BE2C (cell line): ENCODE measurements at regions not wholly inside any gene's neighbourhood (a gene's known extent, or its start where the extent isn't known, plus 50 kb on each side); places are given as distances from the start of the nearest gene placed in this dataset.

Experiments used
- DNase-seq: peaks from one replicate; pipeline ENCODE4 v3.0.0-alpha.2; 2020
- H3K27me3 ChIP-seq: fragments of 250-450 bp; sonication (Bioruptor Pico); 2 replicates; pipeline ENCODE4 v1.5.1; 2020; ENCODE audit warnings: mild to moderate bottlenecking
- H3K36me3 ChIP-seq: fragments of 250-450 bp; sonication (Bioruptor Pico); 2 replicates; pipeline ENCODE4 v1.5.1; 2020; ENCODE audit warnings: mild to moderate bottlenecking
- H3K4me1 ChIP-seq: fragments of 250-450 bp; sonication (Bioruptor Pico); 2 replicates; pipeline ENCODE4 v1.5.1; 2020
- H3K4me3 ChIP-seq: 2 replicates; pipeline ENCODE4 v1.5.1; 2011; ENCODE audit warnings: low read depth, low read length
- H3K9me3 ChIP-seq: fragments of 250-450 bp; sonication (Bioruptor Pico); 2 replicates; pipeline ENCODE4 v1.5.1; 2020
- TF ChIP-seq, protein P1 (sequence below): IDR thresholded peaks from 2 replicates; pipeline ENCODE4 v1.5.1; 2012; ENCODE audit warnings: mild to moderate bottlenecking, low read depth, low read length

DNA sequence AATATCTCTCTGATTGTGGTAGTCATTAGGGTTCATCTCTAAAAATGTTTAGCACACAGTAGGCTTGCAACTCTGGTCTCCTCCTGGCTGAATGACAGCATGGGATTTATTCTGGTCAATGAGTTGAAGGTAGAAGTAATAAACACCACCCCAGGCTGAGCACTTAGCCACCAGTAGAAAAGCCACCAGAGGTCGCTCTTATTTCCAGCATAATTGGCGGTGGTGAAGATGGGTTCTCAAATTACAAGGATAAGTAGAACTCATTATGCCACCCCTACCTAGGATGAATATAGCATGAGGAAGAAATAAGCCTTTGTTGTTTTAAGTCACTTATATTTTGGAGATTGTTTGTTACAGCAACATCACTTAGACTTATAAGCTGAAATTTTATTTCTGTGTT is 302.7 kb downstream of the GPM6A start:
- Histone ChIP-seq H3K4me3 (no peak overlapping the region), H3K27me3 (no peaks in the 10 kb centered on the region), H3K36me3 (no peaks in the 10 kb centered on the region), H3K4me1 (no peaks in the 10 kb centered on the region), H3K9me3 (no peaks in the 10 kb centered on the region; the same call in 1 of the 2 replicates)
- TF ChIP-seq, protein P1, sequence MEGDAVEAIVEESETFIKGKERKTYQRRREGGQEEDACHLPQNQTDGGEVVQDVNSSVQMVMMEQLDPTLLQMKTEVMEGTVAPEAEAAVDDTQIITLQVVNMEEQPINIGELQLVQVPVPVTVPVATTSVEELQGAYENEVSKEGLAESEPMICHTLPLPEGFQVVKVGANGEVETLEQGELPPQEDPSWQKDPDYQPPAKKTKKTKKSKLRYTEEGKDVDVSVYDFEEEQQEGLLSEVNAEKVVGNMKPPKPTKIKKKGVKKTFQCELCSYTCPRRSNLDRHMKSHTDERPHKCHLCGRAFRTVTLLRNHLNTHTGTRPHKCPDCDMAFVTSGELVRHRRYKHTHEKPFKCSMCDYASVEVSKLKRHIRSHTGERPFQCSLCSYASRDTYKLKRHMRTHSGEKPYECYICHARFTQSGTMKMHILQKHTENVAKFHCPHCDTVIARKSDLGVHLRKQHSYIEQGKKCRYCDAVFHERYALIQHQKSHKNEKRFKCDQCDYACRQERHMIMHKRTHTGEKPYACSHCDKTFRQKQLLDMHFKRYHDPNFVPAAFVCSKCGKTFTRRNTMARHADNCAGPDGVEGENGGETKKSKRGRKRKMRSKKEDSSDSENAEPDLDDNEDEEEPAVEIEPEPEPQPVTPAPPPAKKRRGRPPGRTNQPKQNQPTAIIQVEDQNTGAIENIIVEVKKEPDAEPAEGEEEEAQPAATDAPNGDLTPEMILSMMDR: peak; percentile 20; the same call in 1 of the 2 replicates
- no peak for DNase-seq

DNA sequence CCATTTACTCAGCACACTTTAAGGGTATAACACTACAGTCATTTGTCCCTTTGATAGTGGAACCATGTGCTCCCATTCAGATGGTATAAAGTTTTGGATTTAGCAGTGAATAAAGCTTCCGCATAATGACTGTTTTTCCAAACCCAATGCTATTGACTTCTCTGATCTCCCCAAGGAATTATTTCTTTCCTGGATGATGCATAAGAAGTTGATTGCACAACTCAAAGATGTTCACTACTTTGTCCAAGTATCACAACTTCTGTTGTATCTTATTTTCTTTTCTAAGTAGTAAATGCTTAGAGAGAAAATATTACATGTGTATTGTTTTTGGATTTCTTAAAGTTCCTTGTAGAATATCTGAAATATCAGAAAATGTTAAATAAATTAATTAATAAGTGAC is 300.2 kb downstream of the GPM6A start:
- H3K4me3 ChIP-seq: no peak overlapping the region
- DNase-seq: no peak
- TF ChIP-seq, protein P1: no peak
- no peaks in the 10 kb centered on the region for H3K4me1 ChIP-seq
- H3K27me3 ChIP-seq: no peaks in the 10 kb centered on the region
- no peaks in the 10 kb centered on the region; the same call in 1 of the 2 replicates for H3K9me3 ChIP-seq
- no peaks in the 10 kb centered on the region for H3K36me3 ChIP-seq

DNA sequence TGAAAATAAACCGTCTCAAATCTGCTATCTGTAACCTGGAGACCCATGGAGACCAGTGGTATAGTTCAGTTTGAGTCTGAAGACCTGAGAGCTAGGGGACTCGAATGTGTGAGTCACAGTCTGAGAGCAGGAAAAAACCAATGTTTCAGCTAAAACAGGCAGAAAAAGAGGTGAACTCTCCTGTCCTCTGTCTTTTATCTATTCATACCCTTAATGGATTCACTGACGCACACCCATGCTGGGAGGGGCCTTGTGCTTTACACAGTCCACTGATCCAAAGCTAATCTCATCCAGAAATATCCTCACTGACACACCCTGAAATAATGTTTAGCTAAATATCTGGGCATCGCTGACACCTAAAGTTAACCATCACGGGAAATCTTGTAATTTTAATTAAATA is 297.9 kb downstream of the GPM6A start:
- Histone ChIP-seq H3K4me3 (no peak overlapping the region), H3K36me3 (no peaks in the 10 kb centered on the region), H3K4me1 (no peaks in the 10 kb centered on the region), H3K27me3 (no peaks in the 10 kb centered on the region), H3K9me3 (no peaks in the 10 kb centered on the region)
- no peak for DNase-seq
- TF ChIP-seq, protein P1: no peak

DNA sequence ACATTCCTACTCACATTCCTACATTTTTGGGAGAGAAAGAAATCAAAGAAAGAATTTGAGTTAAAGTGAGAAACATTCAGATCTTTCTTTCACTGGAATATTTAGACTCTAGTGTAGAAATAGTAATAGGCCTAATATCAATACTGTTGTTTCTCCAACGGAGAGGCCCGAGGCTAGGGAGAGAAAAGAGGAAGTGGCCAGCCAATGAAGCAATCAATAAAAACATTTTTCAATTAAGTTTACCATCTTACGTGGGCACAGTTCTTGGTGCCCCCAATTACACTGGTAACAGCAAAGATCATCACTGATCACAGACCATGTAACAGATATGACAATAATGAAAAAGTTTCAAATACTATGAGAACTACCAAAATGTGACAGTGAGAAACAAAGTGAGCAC is 281.4 kb downstream of the GPM6A start:
- no peak overlapping the region for H3K4me3 ChIP-seq
- H3K27me3 ChIP-seq: no peaks in the 10 kb centered on the region
- H3K9me3 ChIP-seq: no peaks in the 10 kb centered on the region
- DNase-seq: no peak
- TF ChIP-seq, protein P1: no peak
- no peaks in the 10 kb centered on the region for H3K36me3 ChIP-seq
- no peaks in the 10 kb centered on the region for H3K4me1 ChIP-seq

DNA sequence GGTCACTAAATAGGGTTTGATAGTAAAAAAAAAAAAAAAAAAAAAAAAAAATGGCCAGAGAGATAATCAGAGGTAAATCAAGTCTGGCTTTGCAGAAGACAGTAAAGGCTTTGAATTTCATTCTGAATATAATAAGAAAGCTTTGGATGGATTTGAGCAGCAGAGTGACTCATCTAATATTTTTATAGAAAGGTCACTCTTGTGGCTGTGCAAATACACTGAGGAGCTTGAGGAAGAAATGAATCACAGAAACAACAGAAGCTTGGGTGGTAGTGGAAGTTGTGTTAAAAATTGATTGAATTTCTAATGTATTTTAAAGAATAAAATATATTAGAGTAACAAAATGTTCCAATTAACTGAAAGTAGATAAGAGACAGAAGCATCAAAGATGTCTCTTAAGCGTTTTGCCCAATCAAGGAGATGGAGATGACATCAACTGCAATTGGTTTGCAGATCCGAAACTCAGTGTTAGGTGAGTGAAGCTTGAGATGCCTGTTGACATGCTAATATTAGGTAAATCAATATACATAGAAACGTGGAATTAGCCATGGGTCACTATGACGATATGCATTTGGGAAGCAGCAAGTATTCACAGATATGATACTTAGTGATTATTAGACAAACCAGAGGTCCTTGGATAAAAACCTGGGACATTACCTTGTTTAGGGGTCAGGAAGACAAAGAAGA is 280.5 kb downstream of the GPM6A start:
- H3K4me3 ChIP-seq: no peak overlapping the region
- TF ChIP-seq, protein P1: no peak
- H3K9me3 ChIP-seq: no peaks in the 10 kb centered on the region
- no peaks in the 10 kb centered on the region for H3K36me3 ChIP-seq
- no peaks in the 10 kb centered on the region for H3K4me1 ChIP-seq
- no peak for DNase-seq
- H3K27me3 ChIP-seq: no peaks in the 10 kb centered on the region

DNA sequence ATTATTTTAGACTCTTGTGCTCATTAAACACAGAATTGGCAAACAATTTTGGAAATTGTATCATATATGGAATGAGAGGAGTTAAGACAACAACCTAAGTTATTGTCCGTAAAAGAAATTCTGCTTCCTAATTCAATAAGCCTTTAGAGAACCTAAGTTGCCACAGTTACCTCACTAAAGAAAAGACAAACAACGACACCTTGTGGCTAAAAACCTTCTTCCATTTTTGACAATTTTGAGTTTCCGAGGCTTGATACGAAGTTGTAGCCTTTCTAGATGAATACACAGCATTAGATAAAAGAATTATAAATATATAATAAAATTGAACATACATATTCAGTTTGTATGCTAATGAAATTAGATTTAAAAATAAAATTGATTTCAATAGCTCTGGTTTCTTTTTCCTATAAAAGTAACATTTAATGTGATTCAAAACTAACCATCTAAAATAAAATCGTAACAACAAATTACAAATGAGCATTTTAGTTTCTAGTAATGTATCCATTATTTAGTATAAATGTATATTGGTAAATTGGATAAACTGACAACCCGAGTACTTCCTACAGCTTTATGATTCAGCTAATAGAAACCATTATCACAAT is 275.1 kb downstream of the GPM6A start:
- H3K9me3 ChIP-seq: no peaks in the 10 kb centered on the region; the same call in 1 of the 2 replicates
- H3K4me1 ChIP-seq: no peaks in the 10 kb centered on the region
- H3K27me3 ChIP-seq: no peaks in the 10 kb centered on the region
- no peak for DNase-seq
- no peak overlapping the region for H3K4me3 ChIP-seq
- TF ChIP-seq, protein P1: peak; percentile 66
- no peaks in the 10 kb centered on the region for H3K36me3 ChIP-seq
